ENCODE measurements at regions not wholly inside any gene's neighbourhood (a gene's known extent, or its start where the extent isn't known, plus 50 kb on each side); places are given as distances from the start of the nearest gene placed in this dataset.
"Not testable (repeated sequence)": the region's sequence is repeated elsewhere in the genome, so short reads cannot be mapped to it uniquely, and the experiment has no call there.

GRCh38 chr1:38787041-38787440, 72.5 kb downstream of the RRAGC start:
- no peak for DNase-seq (ENCODE audit: low spot score)

- DNase-seq (ENCODE audit: low spot score): no peak
Observed at GRCh38 chr1:38786040-38786436, 73.5 kb downstream of the RRAGC start.

- DNase-seq (ENCODE audit: low spot score): no peak
Observed at GRCh38 chr1:38785285-38786039, 74.1 kb downstream of the RRAGC start.

- no peak for DNase-seq (ENCODE audit: low spot score)
Observed at GRCh38 chr1:38784452-38785284, 74.9 kb downstream of the RRAGC start.

- no peak for DNase-seq (ENCODE audit: low spot score)
Observed at GRCh38 chr1:38783640-38784229, 75.8 kb downstream of the RRAGC start.

GRCh38 chr1:38781872-38782617, 77.5 kb downstream of the RRAGC start:
- DNase-seq (ENCODE audit: low spot score): no peak

GRCh38 chr1:38780133-38780532, 79.4 kb downstream of the RRAGC start:
- no peak for DNase-seq (ENCODE audit: low spot score)

GRCh38 chr1:38779491-38779890, 80.1 kb downstream of the RRAGC start:
- DNase-seq (ENCODE audit: low spot score): no peak

GRCh38 chr1:38778521-38778920, 81.1 kb downstream of the RRAGC start:
- DNase-seq (ENCODE audit: low spot score): no peak

GRCh38 chr1:38778051-38778450, 81.5 kb downstream of the RRAGC start:
- no peak for DNase-seq (ENCODE audit: low spot score)

GRCh38 chr1:38777464-38777957, 82.1 kb downstream of the RRAGC start:
- DNase-seq (ENCODE audit: low spot score): no peak

GRCh38 chr1:38776466-38777065, 83.0 kb downstream of the RRAGC start:
- no peak for DNase-seq (ENCODE audit: low spot score)

- DNase-seq (ENCODE audit: low spot score): no peak
Observed at GRCh38 chr1:38775175-38775845, 84.3 kb downstream of the RRAGC start.

- DNase-seq (ENCODE audit: low spot score): no peak
Observed at GRCh38 chr1:38773483-38773882, 86.1 kb downstream of the RRAGC start.

GRCh38 chr1:38772953-38773352, 86.6 kb downstream of the RRAGC start:
- no peak for DNase-seq (ENCODE audit: low spot score)

- DNase-seq (ENCODE audit: low spot score): no peak
Observed at GRCh38 chr1:38772026-38772425, 87.5 kb downstream of the RRAGC start.

- not testable (repeated sequence) for DNase-seq (ENCODE audit: low spot score)
Observed at GRCh38 chr1:38770516-38771173, 88.9 kb downstream of the RRAGC start.

- no peak for DNase-seq (ENCODE audit: low spot score)
Observed at GRCh38 chr1:38766125-38766524, 93.4 kb downstream of the RRAGC start.

GRCh38 chr1:38763121-38763520, 96.5 kb downstream of the RRAGC start:
- DNase-seq (ENCODE audit: low spot score): no peak

GRCh38 chr1:38760562-38760961, 99.0 kb downstream of the RRAGC start:
- DNase-seq (ENCODE audit: low spot score): no peak

GRCh38 chr1:38758820-38759219, 100.8 kb downstream of the RRAGC start:
- DNase-seq (ENCODE audit: low spot score): no peak

All from AG08396 (cell line).